ENCODE measurements at regions not wholly inside any gene's neighbourhood (a gene's known extent, or its start where the extent isn't known, plus 50 kb on each side); places are given as distances from the start of the nearest gene placed in this dataset.

- H3K4me1 ChIP-seq (ENCODE audit: control insufficient read depth in 1 of 2, insufficient read depth in 2 of 2, low read length in 2 of 2): no peaks in the 10 kb centered on the region
- no peaks in the 10 kb centered on the region for H3K9me2 ChIP-seq (ENCODE audit: insufficient read depth)
- RAD21 ChIA-PET (ENCODE audit: low non-redundant PET in 1 of 2, low total read pairs in 2 of 2, uncharacterized antibody in 2 of 2, unreplicated experiment in 2 of 2): no interaction called here
- no peaks in the 10 kb centered on the region for H4K20me1 ChIP-seq (ENCODE audit: insufficient read depth)
- ATAC-seq (no peak), DNase-seq (ENCODE audit: low read depth, low spot score) (no peak)
- H3K9me3 ChIP-seq (ENCODE audit: control insufficient read depth in 1 of 2, insufficient read depth in 1 of 2, low read depth in 1 of 2, low read length in 2 of 2): no peaks in the 10 kb centered on the region
- POLR2A ChIA-PET: no interaction called here
- intact Hi-C loops (cut with micrococcal nuclease): no loop called here
- no peak overlapping the region for H3K4me2 ChIP-seq (ENCODE audit: low read length)
- no TSS peak for BruUV-seq (replicated peaks)
- TF ChIP-seq EZH2phosphoT487 (IDR thresholded peaks at IDR 0.05; ENCODE audit: borderline replicate concordance): no peak
- no peak for TF ChIP-seq MAX (IDR thresholded peaks at IDR 0.05)
- no peak for TF ChIP-seq CBX3 (IDR thresholded peaks at IDR 0.05; ENCODE audit: low read depth)
- TF ChIP-seq RAD21 (IDR thresholded peaks at IDR 0.05; ENCODE audit: low read depth): no peak
- no peaks in the 10 kb centered on the region for H3K79me2 ChIP-seq (ENCODE audit: insufficient read depth, low read length)
- CTCF ChIA-PET: no interaction called here
- no peaks in the 10 kb centered on the region; the same call in 1 of the 2 replicates for H3K27me3 ChIP-seq (ENCODE audit: insufficient read depth, low read length)
- H2AFZ ChIP-seq (ENCODE audit: low read depth, low read length, poor library complexity, severe bottlenecking): no peak overlapping the region
- no peak overlapping the region for H3K9ac ChIP-seq (ENCODE audit: low read length)
- no peaks in the 10 kb centered on the region for H3K36me3 ChIP-seq (ENCODE audit: control insufficient read depth in 1 of 2, insufficient read depth in 2 of 2, low read length in 2 of 2)
- H3K27ac ChIP-seq (ENCODE audit: low read depth, low read length): no peak overlapping the region
- no peak overlapping the region for H3K4me3 ChIP-seq (replicated peaks in 1 of 2; ENCODE audit: low read depth in 1 of 2, low read length in 2 of 2)
These were observed 126.8 kb upstream of the FAM20C start for GRCh38 chr7:65554-65953.

GRCh38 chr7:66296-66695 lies 126.1 kb upstream of the FAM20C start:
- intact Hi-C loops (cut with micrococcal nuclease): no loop called here
- Histone ChIP-seq H3K27ac (ENCODE audit: low read depth, low read length) (no peak overlapping the region), H3K79me2 (ENCODE audit: insufficient read depth, low read length) (no peaks in the 10 kb centered on the region), H3K9me2 (ENCODE audit: insufficient read depth) (no peaks in the 10 kb centered on the region), H3K9ac (ENCODE audit: low read length) (no peak overlapping the region), H3K4me2 (ENCODE audit: low read length) (no peak overlapping the region), H3K36me3 (ENCODE audit: control insufficient read depth in 1 of 2, insufficient read depth in 2 of 2, low read length in 2 of 2) (no peaks in the 10 kb centered on the region), H3K4me1 (ENCODE audit: control insufficient read depth in 1 of 2, insufficient read depth in 2 of 2, low read length in 2 of 2) (no peaks in the 10 kb centered on the region), H2AFZ (ENCODE audit: low read depth, low read length, poor library complexity, severe bottlenecking) (no peak overlapping the region), H3K27me3 (ENCODE audit: insufficient read depth, low read length) (no peaks in the 10 kb centered on the region; the same call in 1 of the 2 replicates), H3K4me3 (replicated peaks in 1 of 2; ENCODE audit: low read depth in 1 of 2, low read length in 2 of 2) (no peak overlapping the region), H4K20me1 (ENCODE audit: insufficient read depth) (no peaks in the 10 kb centered on the region), H3K9me3 (ENCODE audit: control insufficient read depth in 1 of 2, insufficient read depth in 1 of 2, low read depth in 1 of 2, low read length in 2 of 2) (no peaks in the 10 kb centered on the region)
- BruUV-seq (replicated peaks): no TSS peak
- ChIA-PET CTCF (no interaction called here), RAD21 (ENCODE audit: low non-redundant PET in 1 of 2, low total read pairs in 2 of 2, uncharacterized antibody in 2 of 2, unreplicated experiment in 2 of 2) (no interaction called here), POLR2A (no interaction called here)
- DNase-seq (ENCODE audit: low read depth, low spot score) (no peak), ATAC-seq (no peak)
- no peak for TF ChIP-seq RAD21 (IDR thresholded peaks at IDR 0.05; ENCODE audit: low read depth)
- no peak for TF ChIP-seq SRF (IDR thresholded peaks at IDR 0.05; ENCODE audit: low read depth)
- no peak for TF ChIP-seq SP1 (IDR thresholded peaks at IDR 0.05; ENCODE audit: low read depth)
- TF ChIP-seq FOSL1 (IDR thresholded peaks at IDR 0.05; ENCODE audit: low read depth): no peak
- no peak for TF ChIP-seq ATF3 (IDR thresholded peaks at IDR 0.05)
- TF ChIP-seq CEBPB (IDR thresholded peaks at IDR 0.05; ENCODE audit: low read depth): no peak
- no peak for TF ChIP-seq REST (IDR thresholded peaks at IDR 0.05; ENCODE audit: low read depth)
- no peak for TF ChIP-seq POLR2A (IDR thresholded peaks at IDR 0.05; ENCODE audit: borderline replicate concordance, extremely low read depth, insufficient read depth, insufficient read length)
- TF ChIP-seq TCF7L2 (IDR thresholded peaks at IDR 0.05; ENCODE audit: borderline replicate concordance, extremely low read depth, insufficient read depth, insufficient read length): no peak
- TF ChIP-seq EZH2 (IDR thresholded peaks at IDR 0.05): no peak
- no peak for TF ChIP-seq CBX3 (IDR thresholded peaks at IDR 0.05; ENCODE audit: low read depth)
- no peak for TF ChIP-seq SIN3A (IDR thresholded peaks at IDR 0.05; ENCODE audit: low read depth)
- TF ChIP-seq CTCF (IDR thresholded peaks at IDR 0.05 in 2 of 3, conservative IDR thresholded peaks at IDR 0.05 in 1 of 3; ENCODE audit: borderline replicate concordance in 1 of 3, insufficient read depth in 1 of 3, low read depth in 2 of 3, low read length in 2 of 3): no peak
- TF ChIP-seq EGR1 (IDR thresholded peaks at IDR 0.05; ENCODE audit: low read depth): no peak
- no peak for TF ChIP-seq EZH2phosphoT487 (IDR thresholded peaks at IDR 0.05; ENCODE audit: borderline replicate concordance)
